GM23338 (cell line): ENCODE measurements at regions not wholly inside any gene's neighbourhood (a gene's known extent, or its start where the extent isn't known, plus 50 kb on each side); places are given as distances from the start of the nearest gene placed in this dataset.

ENCODE experiments used
- CREB1 ChIP-seq: fragments of 250-450 bp; sonication (Bioruptor Pico); IDR thresholded peaks from 2 replicates; pipeline ENCODE4 v1.5.0; 2020; ENCODE audit warnings: low read depth, mild to moderate bottlenecking, moderate library complexity
- EZH2phosphoT487 ChIP-seq: fragments of 200-600 bp; sonication (generic); IDR thresholded peaks from one replicate; pipeline ENCODE4 v1.8.1; 2018; ENCODE audit warnings: antibody characterized with exemption; ENCODE audit not compliant: unreplicated experiment
- JUNB ChIP-seq: IDR thresholded peaks from one replicate; pipeline ENCODE4 v1.6.1; 2016; ENCODE audit warnings: antibody characterized with exemption; ENCODE audit not compliant: unreplicated experiment
- NANOG ChIP-seq: IDR thresholded peaks from 2 replicates; pipeline ENCODE4 v1.6.1; 2016; ENCODE audit warnings: antibody characterized with exemption, borderline replicate concordance
- POLR2AphosphoS5 ChIP-seq: IDR thresholded peaks from 2 replicates; pipeline ENCODE4 v1.6.1; 2016; ENCODE audit warnings: antibody characterized with exemption, low read depth
- STAT1 ChIP-seq: IDR thresholded peaks from one replicate; pipeline ENCODE4 v1.6.1; 2016; ENCODE audit warnings: antibody characterized with exemption; ENCODE audit not compliant: unreplicated experiment
- ZNF114 ChIP-seq: fragments of 250-450 bp; sonication (Bioruptor Pico); IDR thresholded peaks from 2 replicates; pipeline ENCODE4 v1.5.0; 2020; ENCODE audit warnings: mild to moderate bottlenecking, moderate library complexity
- TF ChIP-seq, protein P1 (sequence below): fragments of 250-450 bp; sonication (Bioruptor Pico); IDR thresholded peaks from 2 replicates; pipeline ENCODE4 v1.5.0; 2020; ENCODE audit warnings: mild to moderate bottlenecking, moderate library complexity
- TF ChIP-seq, protein P2 (sequence below): IDR thresholded peaks from 2 replicates; pipeline ENCODE4 v1.6.1; 2016; ENCODE audit warnings: antibody characterized with exemption
- TF ChIP-seq, protein P3 (sequence below), 2 experiments: fragments of 200-600 bp in 1 of 2; sonication (generic) in 1 of 2; conservative IDR thresholded peaks; 2 replicates each; pipeline versions ENCODE4 v1.5.1 to v1.6.1; 2016 to 2017; ENCODE audit warnings: antibody characterized with exemption in 2 of 2, low read depth in 2 of 2, mild to moderate bottlenecking in 2 of 2, moderate library complexity in 1 of 2

DNA sequence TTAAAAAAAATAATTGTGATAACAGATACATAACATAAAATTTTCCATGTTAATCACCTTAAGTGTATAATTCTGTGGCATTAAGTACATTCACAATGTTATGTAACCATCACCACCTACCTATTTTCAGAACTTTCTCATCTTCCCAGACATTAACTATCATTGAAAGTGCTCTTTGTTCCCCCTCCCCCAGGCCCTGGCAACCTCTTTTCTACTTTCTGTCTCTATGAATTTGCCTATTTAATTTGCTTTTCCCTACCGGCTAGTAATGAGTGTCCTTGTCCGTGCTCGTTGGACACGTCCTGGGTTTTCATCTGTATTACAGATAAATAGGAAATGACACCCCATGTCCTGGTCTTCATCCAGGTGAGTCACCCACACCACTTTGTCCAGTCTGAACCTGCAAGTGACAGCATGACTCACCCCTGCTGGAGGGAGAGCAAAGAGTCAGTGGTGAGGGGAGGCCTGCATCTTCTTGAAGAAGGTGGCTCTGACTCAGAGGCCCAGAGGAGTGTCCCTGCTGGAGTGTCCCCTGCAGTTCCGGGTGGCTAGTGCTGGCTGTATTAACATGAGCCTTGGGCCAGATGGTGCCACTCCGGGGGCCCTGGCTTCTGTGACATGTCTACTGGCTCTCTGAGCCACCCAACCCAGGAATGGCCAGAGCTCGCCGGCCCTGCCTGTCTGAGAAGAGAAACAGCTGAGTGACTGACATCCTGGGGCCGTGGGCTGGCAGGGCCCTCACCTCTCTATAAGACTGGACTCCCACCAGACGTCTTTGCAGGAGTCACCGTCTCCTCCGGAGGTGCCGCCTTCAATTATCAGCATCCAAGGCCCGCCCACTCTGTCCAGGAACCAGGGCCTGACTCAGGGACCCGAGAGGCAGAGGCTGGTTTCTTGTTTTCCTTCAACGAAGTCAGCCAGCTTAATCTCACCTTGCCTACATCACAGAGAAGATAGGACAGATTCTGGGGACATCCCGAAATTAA is 503.2 kb upstream of the MKI67 start (continued):
- TF ChIP-seq, protein P1, sequence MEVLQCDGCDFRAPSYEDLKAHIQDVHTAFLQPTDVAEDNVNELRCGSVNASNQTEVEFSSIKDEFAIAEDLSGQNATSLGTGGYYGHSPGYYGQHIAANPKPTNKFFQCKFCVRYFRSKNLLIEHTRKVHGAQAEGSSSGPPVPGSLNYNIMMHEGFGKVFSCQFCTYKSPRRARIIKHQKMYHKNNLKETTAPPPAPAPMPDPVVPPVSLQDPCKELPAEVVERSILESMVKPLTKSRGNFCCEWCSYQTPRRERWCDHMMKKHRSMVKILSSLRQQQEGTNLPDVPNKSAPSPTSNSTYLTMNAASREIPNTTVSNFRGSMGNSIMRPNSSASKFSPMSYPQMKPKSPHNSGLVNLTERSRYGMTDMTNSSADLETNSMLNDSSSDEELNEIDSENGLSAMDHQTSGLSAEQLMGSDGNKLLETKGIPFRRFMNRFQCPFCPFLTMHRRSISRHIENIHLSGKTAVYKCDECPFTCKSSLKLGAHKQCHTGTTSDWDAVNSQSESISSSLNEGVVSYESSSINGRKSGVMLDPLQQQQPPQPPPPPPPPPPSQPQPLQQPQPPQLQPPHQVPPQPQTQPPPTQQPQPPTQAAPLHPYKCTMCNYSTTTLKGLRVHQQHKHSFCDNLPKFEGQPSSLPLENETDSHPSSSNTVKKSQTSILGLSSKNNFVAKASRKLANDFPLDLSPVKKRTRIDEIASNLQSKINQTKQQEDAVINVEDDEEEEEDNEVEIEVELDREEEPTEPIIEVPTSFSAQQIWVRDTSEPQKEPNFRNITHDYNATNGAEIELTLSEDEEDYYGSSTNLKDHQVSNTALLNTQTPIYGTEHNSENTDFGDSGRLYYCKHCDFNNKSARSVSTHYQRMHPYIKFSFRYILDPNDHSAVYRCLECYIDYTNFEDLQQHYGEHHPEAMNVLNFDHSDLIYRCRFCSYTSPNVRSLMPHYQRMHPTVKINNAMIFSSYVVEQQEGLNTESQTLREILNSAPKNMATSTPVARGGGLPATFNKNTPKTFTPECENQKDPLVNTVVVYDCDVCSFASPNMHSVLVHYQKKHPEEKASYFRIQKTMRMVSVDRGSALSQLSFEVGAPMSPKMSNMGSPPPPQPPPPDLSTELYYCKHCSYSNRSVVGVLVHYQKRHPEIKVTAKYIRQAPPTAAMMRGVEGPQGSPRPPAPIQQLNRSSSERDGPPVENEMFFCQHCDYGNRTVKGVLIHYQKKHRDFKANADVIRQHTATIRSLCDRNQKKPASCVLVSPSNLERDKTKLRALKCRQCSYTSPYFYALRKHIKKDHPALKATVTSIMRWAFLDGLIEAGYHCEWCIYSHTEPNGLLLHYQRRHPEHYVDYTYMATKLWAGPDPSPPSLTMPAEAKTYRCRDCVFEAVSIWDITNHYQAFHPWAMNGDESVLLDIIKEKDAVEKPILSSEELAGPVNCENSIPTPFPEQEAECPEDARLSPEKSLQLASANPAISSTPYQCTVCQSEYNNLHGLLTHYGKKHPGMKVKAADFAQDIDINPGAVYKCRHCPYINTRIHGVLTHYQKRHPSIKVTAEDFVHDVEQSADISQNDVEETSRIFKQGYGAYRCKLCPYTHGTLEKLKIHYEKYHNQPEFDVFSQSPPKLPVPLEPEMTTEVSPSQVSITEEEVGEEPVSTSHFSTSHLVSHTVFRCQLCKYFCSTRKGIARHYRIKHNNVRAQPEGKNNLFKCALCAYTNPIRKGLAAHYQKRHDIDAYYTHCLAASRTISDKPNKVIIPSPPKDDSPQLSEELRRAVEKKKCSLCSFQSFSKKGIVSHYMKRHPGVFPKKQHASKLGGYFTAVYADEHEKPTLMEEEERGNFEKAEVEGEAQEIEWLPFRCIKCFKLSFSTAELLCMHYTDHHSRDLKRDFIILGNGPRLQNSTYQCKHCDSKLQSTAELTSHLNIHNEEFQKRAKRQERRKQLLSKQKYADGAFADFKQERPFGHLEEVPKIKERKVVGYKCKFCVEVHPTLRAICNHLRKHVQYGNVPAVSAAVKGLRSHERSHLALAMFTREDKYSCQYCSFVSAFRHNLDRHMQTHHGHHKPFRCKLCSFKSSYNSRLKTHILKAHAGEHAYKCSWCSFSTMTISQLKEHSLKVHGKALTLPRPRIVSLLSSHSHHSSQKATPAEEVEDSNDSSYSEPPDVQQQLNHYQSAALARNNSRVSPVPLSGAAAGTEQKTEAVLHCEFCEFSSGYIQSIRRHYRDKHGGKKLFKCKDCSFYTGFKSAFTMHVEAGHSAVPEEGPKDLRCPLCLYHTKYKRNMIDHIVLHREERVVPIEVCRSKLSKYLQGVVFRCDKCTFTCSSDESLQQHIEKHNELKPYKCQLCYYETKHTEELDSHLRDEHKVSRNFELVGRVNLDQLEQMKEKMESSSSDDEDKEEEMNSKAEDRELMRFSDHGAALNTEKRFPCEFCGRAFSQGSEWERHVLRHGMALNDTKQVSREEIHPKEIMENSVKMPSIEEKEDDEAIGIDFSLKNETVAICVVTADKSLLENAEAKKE (CRISPR knock-in tag), result no peak
- TF ChIP-seq EZH2phosphoT487 (no peak), JUNB (no peak), STAT1 (no peak), CREB1 (CRISPR knock-in tag) (no peak), POLR2AphosphoS5 (no peak), ZNF114 (CRISPR knock-in tag) (no peak), NANOG (no peak)
- TF ChIP-seq, protein P2, sequence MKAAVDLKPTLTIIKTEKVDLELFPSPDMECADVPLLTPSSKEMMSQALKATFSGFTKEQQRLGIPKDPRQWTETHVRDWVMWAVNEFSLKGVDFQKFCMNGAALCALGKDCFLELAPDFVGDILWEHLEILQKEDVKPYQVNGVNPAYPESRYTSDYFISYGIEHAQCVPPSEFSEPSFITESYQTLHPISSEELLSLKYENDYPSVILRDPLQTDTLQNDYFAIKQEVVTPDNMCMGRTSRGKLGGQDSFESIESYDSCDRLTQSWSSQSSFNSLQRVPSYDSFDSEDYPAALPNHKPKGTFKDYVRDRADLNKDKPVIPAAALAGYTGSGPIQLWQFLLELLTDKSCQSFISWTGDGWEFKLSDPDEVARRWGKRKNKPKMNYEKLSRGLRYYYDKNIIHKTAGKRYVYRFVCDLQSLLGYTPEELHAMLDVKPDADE, result no peak
- TF ChIP-seq, protein P3, sequence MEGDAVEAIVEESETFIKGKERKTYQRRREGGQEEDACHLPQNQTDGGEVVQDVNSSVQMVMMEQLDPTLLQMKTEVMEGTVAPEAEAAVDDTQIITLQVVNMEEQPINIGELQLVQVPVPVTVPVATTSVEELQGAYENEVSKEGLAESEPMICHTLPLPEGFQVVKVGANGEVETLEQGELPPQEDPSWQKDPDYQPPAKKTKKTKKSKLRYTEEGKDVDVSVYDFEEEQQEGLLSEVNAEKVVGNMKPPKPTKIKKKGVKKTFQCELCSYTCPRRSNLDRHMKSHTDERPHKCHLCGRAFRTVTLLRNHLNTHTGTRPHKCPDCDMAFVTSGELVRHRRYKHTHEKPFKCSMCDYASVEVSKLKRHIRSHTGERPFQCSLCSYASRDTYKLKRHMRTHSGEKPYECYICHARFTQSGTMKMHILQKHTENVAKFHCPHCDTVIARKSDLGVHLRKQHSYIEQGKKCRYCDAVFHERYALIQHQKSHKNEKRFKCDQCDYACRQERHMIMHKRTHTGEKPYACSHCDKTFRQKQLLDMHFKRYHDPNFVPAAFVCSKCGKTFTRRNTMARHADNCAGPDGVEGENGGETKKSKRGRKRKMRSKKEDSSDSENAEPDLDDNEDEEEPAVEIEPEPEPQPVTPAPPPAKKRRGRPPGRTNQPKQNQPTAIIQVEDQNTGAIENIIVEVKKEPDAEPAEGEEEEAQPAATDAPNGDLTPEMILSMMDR (conservative IDR thresholded peaks at IDR 0.05; ENCODE audit: low read depth in 2 of 2), result no peak
